ENCODE measurements at regions not wholly inside any gene's neighbourhood (a gene's known extent, or its start where the extent isn't known, plus 50 kb on each side); places are given as distances from the start of the nearest gene placed in this dataset.
"Not testable (repeated sequence)": the region's sequence is repeated elsewhere in the genome, so short reads cannot be mapped to it uniquely, and the experiment has no call there.

DNA sequence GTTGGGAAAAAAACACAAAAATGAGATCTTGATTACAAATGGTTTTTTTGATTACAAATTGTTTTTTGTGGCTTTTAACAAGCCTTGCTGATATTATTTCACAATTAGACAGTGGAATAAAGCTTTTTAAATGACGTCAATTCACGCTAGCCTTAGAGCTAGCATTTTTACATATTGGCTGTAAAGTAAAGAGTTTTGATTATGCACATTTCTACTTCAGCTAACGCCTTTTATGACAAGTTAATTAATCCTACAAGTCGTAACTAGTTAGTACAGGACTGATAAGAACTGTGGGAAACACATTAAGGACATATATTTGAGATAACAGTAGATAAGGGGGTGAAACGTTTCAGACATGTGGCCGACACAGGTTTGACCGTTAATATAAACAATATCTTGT is 95.7 kb upstream of the ATXN3L start:
- no peak for DNase-seq
- no peaks in the 10 kb centered on the region for H3K36me3 ChIP-seq (ENCODE audit: low read depth)
- TF ChIP-seq EZH2phosphoT487 (IDR thresholded peaks at IDR 0.05; ENCODE audit: insufficient read depth, low read depth), result no peak
- no peak for TF ChIP-seq EZH2 (IDR thresholded peaks at IDR 0.05; ENCODE audit: insufficient read depth, poor library complexity, severe bottlenecking)
- no peaks in the 10 kb centered on the region for H3K79me2 ChIP-seq (ENCODE audit: insufficient read depth)
- no peak overlapping the region for H2AFZ ChIP-seq
- H3K4me1 ChIP-seq (ENCODE audit: insufficient read depth), result peaks cover 14% of the 10 kb centered on the region
- 84 to 87% methylated on average over 7 of the region's 7 CpGs for WGBS, 2 experiments (ENCODE audit: low coverage in 1 of 2, low lambda C conversion rate in 2 of 2, missing lambda C conversion rate in 2 of 2)
- no peaks in the 10 kb centered on the region for H3K9me2 ChIP-seq (ENCODE audit: insufficient read depth)
- H3K4me2 ChIP-seq (ENCODE audit: unreplicated experiment), result no peak overlapping the region
- in situ Hi-C loops (cut with MboI), result no loop called here
- H3K27ac ChIP-seq, result no peak overlapping the region
- H4K20me1 ChIP-seq (ENCODE audit: insufficient read depth), result no peaks in the 10 kb centered on the region
- H3K4me3 ChIP-seq, result no peak overlapping the region
- H3K27me3 ChIP-seq (replicated peaks; ENCODE audit: insufficient read depth), result no peaks in the 10 kb centered on the region
- no peaks in the 10 kb centered on the region for H3K9me3 ChIP-seq (ENCODE audit: low read depth)
- H3K9ac ChIP-seq, result no peak overlapping the region
- peaks cover 10% of the 10 kb centered on the region; the same call in 1 of the 2 replicates for H3F3A ChIP-seq (ENCODE audit: insufficient read depth)

DNA sequence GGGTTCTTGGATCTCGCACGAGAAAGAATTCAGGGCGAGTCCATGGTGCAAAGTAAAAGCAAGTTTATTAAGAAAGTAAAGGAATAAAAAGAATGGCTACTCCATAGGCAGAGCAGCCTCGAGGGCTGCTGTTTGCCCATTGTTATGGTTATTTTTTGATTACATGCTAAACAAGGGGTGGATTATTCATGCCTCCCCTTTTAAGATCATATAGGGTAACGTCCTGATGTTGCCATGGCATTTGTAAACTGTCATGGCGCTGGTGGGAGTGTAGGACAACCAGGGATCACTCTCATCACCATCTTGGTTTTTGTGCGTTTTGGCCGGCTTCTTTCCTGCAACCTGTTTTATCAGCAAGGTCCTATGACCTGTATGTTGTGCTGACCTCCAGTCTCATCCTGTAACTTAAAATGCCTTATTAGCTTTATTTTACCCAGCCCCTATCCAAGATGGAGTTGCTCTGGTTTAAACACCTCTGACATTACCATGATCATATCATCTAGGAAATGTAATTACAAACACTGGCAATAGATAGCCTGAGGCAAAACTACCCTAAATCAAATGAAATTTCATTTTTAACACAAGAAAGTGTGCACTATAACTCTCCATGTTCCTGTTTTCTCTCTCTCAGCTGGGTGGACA is 94.3 kb upstream of the ATXN3L start:
- H3K4me3 ChIP-seq, result no peak overlapping the region
- no peak overlapping the region for H2AFZ ChIP-seq
- peaks cover 10% of the 10 kb centered on the region; the same call in 1 of the 2 replicates for H3F3A ChIP-seq (ENCODE audit: insufficient read depth)
- 95 to 96% methylated on average over 8 of the region's 8 CpGs for WGBS, 2 experiments (ENCODE audit: low coverage in 1 of 2, low lambda C conversion rate in 2 of 2, missing lambda C conversion rate in 2 of 2)
- H3K9me3 ChIP-seq (ENCODE audit: low read depth), result no peaks in the 10 kb centered on the region
- H3K9ac ChIP-seq, result no peak overlapping the region
- no peak overlapping the region for H3K27ac ChIP-seq
- H3K27me3 ChIP-seq (replicated peaks; ENCODE audit: insufficient read depth), result no peaks in the 10 kb centered on the region
- DNase-seq, result no peak
- no peaks in the 10 kb centered on the region for H3K79me2 ChIP-seq (ENCODE audit: insufficient read depth)
- no peaks in the 10 kb centered on the region for H4K20me1 ChIP-seq (ENCODE audit: insufficient read depth)
- TF ChIP-seq EZH2 (IDR thresholded peaks at IDR 0.05; ENCODE audit: insufficient read depth, poor library complexity, severe bottlenecking) (no peak), EZH2phosphoT487 (IDR thresholded peaks at IDR 0.05; ENCODE audit: insufficient read depth, low read depth) (no peak)
- no peak overlapping the region for H3K4me2 ChIP-seq (ENCODE audit: unreplicated experiment)
- H3K4me1 ChIP-seq (ENCODE audit: insufficient read depth), result peaks cover 12% of the 10 kb centered on the region
- no peaks in the 10 kb centered on the region for H3K36me3 ChIP-seq (ENCODE audit: low read depth)
- in situ Hi-C loops (cut with MboI), result no loop called here
- H3K9me2 ChIP-seq (ENCODE audit: insufficient read depth), result no peaks in the 10 kb centered on the region

DNA sequence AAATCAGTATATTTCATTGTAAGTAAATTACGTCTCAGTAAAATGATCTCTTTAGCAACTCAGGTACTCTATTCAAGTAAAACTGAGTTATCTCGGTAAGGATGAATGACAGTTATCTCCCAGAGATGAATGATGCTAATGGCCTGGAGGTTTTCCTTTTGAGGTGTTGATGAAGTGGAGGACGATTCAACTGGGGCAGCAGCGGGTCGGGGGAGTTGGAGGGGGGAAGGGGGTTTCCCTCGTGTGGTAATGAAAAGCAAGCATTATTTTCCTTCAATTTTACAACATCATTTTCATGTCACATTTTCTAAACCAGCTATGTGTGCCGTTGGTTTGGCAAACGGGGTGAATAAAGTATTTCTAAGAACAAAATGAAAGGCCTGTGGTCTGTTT is 92.4 kb upstream of the ATXN3L start:
- Histone ChIP-seq H3K36me3 (ENCODE audit: low read depth) (no peaks in the 10 kb centered on the region), H3K27ac (no peak overlapping the region), H3K9ac (no peak overlapping the region), H3K4me1 (ENCODE audit: insufficient read depth) (no peaks in the 10 kb centered on the region), H3K4me2 (ENCODE audit: unreplicated experiment) (no peak overlapping the region), H3K27me3 (replicated peaks; ENCODE audit: insufficient read depth) (no peaks in the 10 kb centered on the region), H3F3A (ENCODE audit: insufficient read depth) (no peaks in the 10 kb centered on the region), H3K4me3 (no peak overlapping the region), H3K79me2 (ENCODE audit: insufficient read depth) (no peaks in the 10 kb centered on the region), H3K9me3 (ENCODE audit: low read depth) (no peaks in the 10 kb centered on the region), H2AFZ (no peak overlapping the region), H3K9me2 (ENCODE audit: insufficient read depth) (no peaks in the 10 kb centered on the region), H4K20me1 (ENCODE audit: insufficient read depth) (no peaks in the 10 kb centered on the region)
- TF ChIP-seq EZH2phosphoT487 (IDR thresholded peaks at IDR 0.05; ENCODE audit: insufficient read depth, low read depth) (no peak), EZH2 (IDR thresholded peaks at IDR 0.05; ENCODE audit: insufficient read depth, poor library complexity, severe bottlenecking) (no peak)
- DNase-seq, result no peak
- in situ Hi-C loops (cut with MboI), result no loop called here
- whole genome bisulfite sequencing, 2 experiments (ENCODE audit: low coverage in 1 of 2, low lambda C conversion rate in 2 of 2, missing lambda C conversion rate in 2 of 2), result 66 to 75% methylated on average over 4 to 8 of the region's 8 CpGs

DNA sequence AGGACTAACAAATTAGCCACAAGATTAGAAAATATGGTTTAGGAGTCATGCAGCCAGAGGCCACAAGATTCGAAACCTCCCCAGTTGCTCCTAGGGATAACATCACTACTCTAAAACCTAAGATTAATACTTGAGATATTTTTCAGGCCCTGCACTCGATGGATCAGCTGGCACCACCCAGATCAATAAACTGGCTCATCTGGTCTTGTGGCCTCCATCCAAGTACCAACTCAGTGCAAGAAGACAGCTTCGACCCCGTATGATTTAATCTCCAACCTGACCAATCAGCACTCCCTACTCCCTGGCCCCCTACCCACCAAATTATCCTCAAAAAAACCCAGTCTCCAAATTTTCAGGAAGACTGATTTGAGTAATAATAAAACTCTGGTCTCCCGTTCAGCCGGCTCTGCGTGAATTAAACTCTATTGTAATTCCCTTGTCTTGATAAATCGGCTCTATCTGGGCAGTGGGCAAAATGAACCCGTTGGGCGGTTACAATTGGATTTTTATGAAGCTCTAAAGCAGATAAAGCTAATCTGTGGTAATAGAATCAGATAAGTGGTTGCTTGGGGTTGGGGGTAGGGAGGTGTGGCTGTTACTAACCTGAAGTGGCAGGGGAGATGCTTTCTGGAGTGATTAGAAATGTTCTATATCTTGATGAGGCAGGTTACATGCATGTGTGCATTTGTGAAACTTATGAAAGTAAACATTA is 91.8 kb upstream of the ATXN3L start:
- TF ChIP-seq EZH2phosphoT487 (IDR thresholded peaks at IDR 0.05; ENCODE audit: insufficient read depth, low read depth) (no peak), EZH2 (IDR thresholded peaks at IDR 0.05; ENCODE audit: insufficient read depth, poor library complexity, severe bottlenecking) (no peak)
- Histone ChIP-seq H3K4me3 (no peak overlapping the region), H3K4me2 (ENCODE audit: unreplicated experiment) (no peak overlapping the region), H3K9me2 (ENCODE audit: insufficient read depth) (no peaks in the 10 kb centered on the region), H3K9me3 (ENCODE audit: low read depth) (no peaks in the 10 kb centered on the region), H2AFZ (no peak overlapping the region), H3F3A (ENCODE audit: insufficient read depth) (no peaks in the 10 kb centered on the region), H3K27me3 (replicated peaks; ENCODE audit: insufficient read depth) (no peaks in the 10 kb centered on the region), H4K20me1 (ENCODE audit: insufficient read depth) (no peaks in the 10 kb centered on the region), H3K36me3 (ENCODE audit: low read depth) (no peaks in the 10 kb centered on the region), H3K27ac (no peak overlapping the region), H3K9ac (no peak overlapping the region), H3K4me1 (ENCODE audit: insufficient read depth) (no peaks in the 10 kb centered on the region), H3K79me2 (ENCODE audit: insufficient read depth) (no peaks in the 10 kb centered on the region)
- in situ Hi-C loops (cut with MboI), result no loop called here
- no peak for DNase-seq
- 96% methylated on average over 9 to 10 of the region's 10 CpGs for WGBS, 2 experiments (ENCODE audit: low coverage in 1 of 2, low lambda C conversion rate in 2 of 2, missing lambda C conversion rate in 2 of 2)

DNA sequence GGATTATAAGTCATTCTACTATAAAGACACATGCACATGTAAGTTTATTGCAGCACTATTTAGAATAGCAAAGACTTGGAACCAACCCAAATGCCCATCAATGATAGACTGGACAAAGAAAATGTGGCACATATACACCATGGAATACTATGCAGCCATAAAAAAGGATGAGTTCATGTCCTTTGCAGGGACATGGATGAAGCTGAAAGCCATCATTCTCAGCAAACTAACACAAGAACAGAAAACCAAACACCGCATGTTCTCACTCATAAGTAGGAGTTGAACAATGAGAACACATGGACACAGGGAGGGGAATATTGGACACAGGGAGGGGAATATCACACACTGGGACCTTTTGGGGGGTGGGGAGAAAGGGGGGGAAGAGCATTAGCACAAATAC is 88.7 kb upstream of the ATXN3L start:
- H3K9me2 ChIP-seq (ENCODE audit: insufficient read depth); H3K9ac ChIP-seq; H3F3A ChIP-seq (ENCODE audit: insufficient read depth); H3K4me2 ChIP-seq (ENCODE audit: unreplicated experiment); H3K9me3 ChIP-seq (ENCODE audit: low read depth); in situ Hi-C loops (cut with MboI); H3K27ac ChIP-seq; DNase-seq; H3K36me3 ChIP-seq (ENCODE audit: low read depth); H3K4me3 ChIP-seq; H3K4me1 ChIP-seq (ENCODE audit: insufficient read depth); H3K27me3 ChIP-seq (replicated peaks; ENCODE audit: insufficient read depth); H2AFZ ChIP-seq; H3K79me2 ChIP-seq (ENCODE audit: insufficient read depth); H4K20me1 ChIP-seq (ENCODE audit: insufficient read depth): not testable (repeated sequence)
- 100% methylated on average over 1 of the region's 1 CpG for WGBS, 2 experiments (ENCODE audit: low coverage in 1 of 2, low lambda C conversion rate in 2 of 2, missing lambda C conversion rate in 2 of 2)

DNA sequence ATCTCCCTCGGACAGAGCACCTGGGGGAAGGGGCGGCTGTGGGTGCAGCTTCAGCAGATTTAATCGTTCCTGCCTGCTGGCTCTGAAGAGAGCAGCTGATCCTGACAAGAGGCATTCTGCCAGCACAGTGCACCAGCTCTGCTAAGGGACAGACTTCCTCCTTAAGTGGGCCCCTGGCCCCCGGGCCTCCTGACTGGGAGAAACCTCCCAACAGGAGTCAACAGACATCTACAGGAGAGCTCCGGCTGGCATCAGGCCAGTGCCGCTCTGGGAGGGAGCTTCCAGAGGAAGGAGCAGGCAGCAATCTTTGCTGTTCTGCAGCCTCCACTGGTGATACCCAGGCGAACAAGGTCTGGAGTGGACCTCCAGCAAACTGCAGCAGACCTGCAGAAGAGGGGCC is 84.9 kb upstream of the ATXN3L start:
- H3K27ac ChIP-seq; H3K4me3 ChIP-seq; H3K27me3 ChIP-seq (replicated peaks; ENCODE audit: insufficient read depth); H3K79me2 ChIP-seq (ENCODE audit: insufficient read depth); in situ Hi-C loops (cut with MboI); H3K4me1 ChIP-seq (ENCODE audit: insufficient read depth); H4K20me1 ChIP-seq (ENCODE audit: insufficient read depth); H2AFZ ChIP-seq; H3K36me3 ChIP-seq (ENCODE audit: low read depth); H3F3A ChIP-seq (ENCODE audit: insufficient read depth); DNase-seq; H3K4me2 ChIP-seq (ENCODE audit: unreplicated experiment); H3K9me2 ChIP-seq (ENCODE audit: insufficient read depth); H3K9me3 ChIP-seq (ENCODE audit: low read depth); H3K9ac ChIP-seq: not testable (repeated sequence)
- 58 to 63% methylated on average over 2 to 5 of the region's 7 CpGs for WGBS, 2 experiments (ENCODE audit: low coverage in 1 of 2, low lambda C conversion rate in 2 of 2, missing lambda C conversion rate in 2 of 2)

All from GM23248 (cell line).